ENCODE measurements at regions not wholly inside any gene's neighbourhood (a gene's known extent, or its start where the extent isn't known, plus 50 kb on each side); places are given as distances from the start of the nearest gene placed in this dataset.

GRCh38 chr20:57080796-57081195, 185.6 kb downstream of the BMP7 start:
- TF ChIP-seq CTCF (IDR thresholded peaks at IDR 0.05; ENCODE audit: poor library complexity), result peak; percentile 29
- TF ChIP-seq EZH2phosphoT487 (IDR thresholded peaks at IDR 0.05; ENCODE audit: low read depth, severe bottlenecking, unreplicated experiment), result no peak
- no peak for TF ChIP-seq EZH2 (IDR thresholded peaks at IDR 0.05; ENCODE audit: borderline replicate concordance)
